ENCODE measurements at regions not wholly inside any gene's neighbourhood (a gene's known extent, or its start where the extent isn't known, plus 50 kb on each side); places are given as distances from the start of the nearest gene placed in this dataset.

- CTCF ChIA-PET: no interaction called here
- Histone ChIP-seq H2AFZ (replicated peaks; ENCODE audit: low read length, poor library complexity) (no peak overlapping the region), H4K91ac (ENCODE audit: insufficient read depth, low read depth, low read length) (no peak overlapping the region), H4K5ac (ENCODE audit: low read depth, low read length) (no peak overlapping the region), H3K18ac (ENCODE audit: low read depth, low read length) (no peak overlapping the region), H3K36me3 (ENCODE audit: control insufficient read depth, insufficient read depth, low read length) (no peaks in the 10 kb centered on the region), H2BK120ac (ENCODE audit: low read depth, low read length) (no peak overlapping the region), H3K4ac (ENCODE audit: low read depth, low read length) (no peak overlapping the region), H2AK9ac (replicated peaks; ENCODE audit: low read depth, low read length, poor library complexity) (no peak overlapping the region), H3K4me3 (ENCODE audit: insufficient read depth, low read depth, low read length) (no peak overlapping the region), H4K8ac (ENCODE audit: low read depth in 2 of 2, low read length in 2 of 2) (no peak overlapping the region), H2BK20ac (ENCODE audit: low read depth, low read length) (no peak overlapping the region), H2BK5ac (ENCODE audit: low read depth, low read length, poor library complexity, severe bottlenecking) (no peak overlapping the region), H3K27ac (ENCODE audit: insufficient read depth, low read length) (no peak overlapping the region), H2BK15ac (ENCODE audit: low read depth, low read length) (no peak overlapping the region), H3K4me2 (ENCODE audit: low read depth, low read length) (no peak overlapping the region), H3K4me1 (ENCODE audit: control insufficient read depth, insufficient read depth, low read length) (no peaks in the 10 kb centered on the region), H4K20me1 (ENCODE audit: insufficient read depth, low read length) (no peaks in the 10 kb centered on the region), H2AK5ac (ENCODE audit: low read depth, low read length) (no peak overlapping the region), H3K56ac (ENCODE audit: extremely low read depth, insufficient read depth, low read length) (no peak overlapping the region), H3K9me3 (ENCODE audit: control insufficient read depth, insufficient read depth, low read length) (no peaks in the 10 kb centered on the region), H3K14ac (replicated peaks; ENCODE audit: low read depth, low read length) (no peak overlapping the region), H3K27me3 (ENCODE audit: control insufficient read depth, insufficient read depth, low read length) (peaks cover 3% of the 10 kb centered on the region), H3K79me1 (ENCODE audit: low read depth in 1 of 2, low read length in 2 of 2) (no peaks in the 10 kb centered on the region), H3K9me1 (ENCODE audit: insufficient read depth, low read length) (no peaks in the 10 kb centered on the region), H3K9ac (ENCODE audit: low read depth, low read length) (no peak overlapping the region), H3K23ac (ENCODE audit: low read depth, low read length) (no peak overlapping the region)
- POLR2A ChIA-PET (ENCODE audit: unreplicated experiment): no interaction called here
- WGBS, 2 experiments (ENCODE audit: extremely low coverage in 2 of 2, insufficient read length in 1 of 2): no CpG with 5 or more reads among the region's 2 CpGs
- TF ChIP-seq RCOR1 (IDR thresholded peaks at IDR 0.05; ENCODE audit: insufficient replicate concordance, low read length) (no peak), BHLHE40 (IDR thresholded peaks at IDR 0.05; ENCODE audit: low read depth, low read length) (no peak), RFX5 (IDR thresholded peaks at IDR 0.05; ENCODE audit: low read depth, low read length) (no peak), SMC3 (IDR thresholded peaks at IDR 0.05; ENCODE audit: low read depth, low read length) (no peak), CEBPB (IDR thresholded peaks at IDR 0.05; ENCODE audit: low read depth, low read length) (no peak), MXI1 (IDR thresholded peaks at IDR 0.05; ENCODE audit: borderline replicate concordance, low read depth, low read length) (no peak), CTCF (conservative IDR thresholded peaks at IDR 0.05; ENCODE audit: low read depth, low read length) (no peak), USF2 (IDR thresholded peaks at IDR 0.05; ENCODE audit: low read depth, low read length) (no peak), MAZ (IDR thresholded peaks at IDR 0.05; ENCODE audit: borderline replicate concordance, low read depth, low read length) (no peak), MAFK (IDR thresholded peaks at IDR 0.05; ENCODE audit: low read depth, low read length) (no peak), CHD1 (IDR thresholded peaks at IDR 0.05; ENCODE audit: low read depth, low read length) (no peak), FOS (IDR thresholded peaks at IDR 0.05; ENCODE audit: low read depth, low read length) (no peak), ELK1 (IDR thresholded peaks at IDR 0.05; ENCODE audit: borderline replicate concordance, low read depth, low read length) (no peak), POLR2A (IDR thresholded peaks at IDR 0.05; ENCODE audit: low read depth, low read length) (no peak), RAD21 (IDR thresholded peaks at IDR 0.05; ENCODE audit: low read length) (no peak), NFE2L2 (IDR thresholded peaks at IDR 0.05; ENCODE audit: low read depth, low read length) (no peak)
- no TSS peak for BruUV-seq (replicated peaks)
- in situ Hi-C loops (cut with MboI; ENCODE audit: low sequenced_read_pairs) (no loop called here), dilution Hi-C loops (cut with HindIII; ENCODE audit: low sequenced_read_pairs, unreplicated experiment) (no loop called here), intact Hi-C loops (cut with micrococcal nuclease) (no loop called here)
- DNase-seq: no peak
- no peak for ATAC-seq (ENCODE audit: low read depth)
These were observed 107.2 kb downstream of the RCN1 start for GRCh38 chr11:32198053-32198452.

Data from IMR-90 (cell line).